ENCODE measurements at regions not wholly inside any gene's neighbourhood (a gene's known extent, or its start where the extent isn't known, plus 50 kb on each side); places are given as distances from the start of the nearest gene placed in this dataset.

DNA sequence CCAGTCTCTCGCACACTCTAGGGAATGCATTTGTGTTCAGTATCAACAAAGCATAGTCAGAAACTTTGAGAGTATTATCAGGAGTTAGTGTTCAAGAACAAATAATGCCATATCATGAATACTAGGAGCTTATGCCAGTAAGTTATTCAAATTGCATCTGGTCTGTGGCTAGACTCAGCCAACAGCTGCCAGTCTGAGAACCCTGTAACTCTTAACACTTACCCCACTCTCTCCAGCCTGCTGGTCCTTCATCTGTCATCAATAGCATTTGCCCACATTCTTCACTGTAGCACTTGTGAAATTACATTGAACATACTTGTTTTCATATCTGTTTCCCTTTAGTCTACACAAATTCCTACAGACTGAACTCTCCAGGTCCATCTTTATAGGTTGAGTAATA lies 1157.5 kb upstream of the RAG2 start:
- Histone ChIP-seq H3K27me3 (ENCODE audit: control insufficient read depth in 1 of 2, insufficient read depth in 2 of 2, low read length in 2 of 2) (no peaks in the 10 kb centered on the region), H2AFZ (ENCODE audit: low read length) (no peak overlapping the region), H4K20me1 (ENCODE audit: insufficient read depth, low read length) (no peaks in the 10 kb centered on the region), H3K27ac (ENCODE audit: extremely low read length, insufficient read depth, low read length) (no peak overlapping the region), H3K9me3 (ENCODE audit: low read length) (peaks cover 50% of the 10 kb centered on the region), H3K79me2 (ENCODE audit: insufficient read depth, low read length) (no peaks in the 10 kb centered on the region), H3K4me3 (replicated peaks in 1 of 3; ENCODE audit: insufficient read depth in 1 of 3, low read depth in 2 of 3, low read length in 3 of 3) (no peak overlapping the region), H3K4me2 (ENCODE audit: low read depth, low read length) (no peak overlapping the region), H3K36me3 (replicated peaks in 1 of 2; ENCODE audit: control insufficient read depth in 1 of 2, insufficient read depth in 2 of 2, low read length in 2 of 2) (no peaks in the 10 kb centered on the region), H3K4me1 (ENCODE audit: insufficient read depth, low read length) (no peaks in the 10 kb centered on the region), H3K9ac (ENCODE audit: insufficient read depth, low read depth, low read length) (no peak overlapping the region)
- POLR2A ChIA-PET = no interaction called here
- intact Hi-C loops (cut with micrococcal nuclease; ENCODE audit: unreplicated experiment) (no loop called here), in situ Hi-C loops (cut with HindIII; ENCODE audit: extremely low pct_ligation_motif_present, low pct_unique_long_range_greater_than_20kb) (no loop called here)
- WGBS (ENCODE audit: low lambda C conversion rate) = 0% methylated on average over 1 of the region's 1 CpG
- CTCF ChIA-PET (ENCODE audit: low intra/inter-chr PET ratio, low total read pairs) = no interaction called here
- no peak for DNase-seq (ENCODE audit: low spot score)
- TF ChIP-seq, protein P1, sequence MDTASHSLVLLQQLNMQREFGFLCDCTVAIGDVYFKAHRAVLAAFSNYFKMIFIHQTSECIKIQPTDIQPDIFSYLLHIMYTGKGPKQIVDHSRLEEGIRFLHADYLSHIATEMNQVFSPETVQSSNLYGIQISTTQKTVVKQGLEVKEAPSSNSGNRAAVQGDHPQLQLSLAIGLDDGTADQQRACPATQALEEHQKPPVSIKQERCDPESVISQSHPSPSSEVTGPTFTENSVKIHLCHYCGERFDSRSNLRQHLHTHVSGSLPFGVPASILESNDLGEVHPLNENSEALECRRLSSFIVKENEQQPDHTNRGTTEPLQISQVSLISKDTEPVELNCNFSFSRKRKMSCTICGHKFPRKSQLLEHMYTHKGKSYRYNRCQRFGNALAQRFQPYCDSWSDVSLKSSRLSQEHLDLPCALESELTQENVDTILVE (CRISPR knock-in tag; IDR thresholded peaks at IDR 0.05) = no peak
- BruUV-seq (replicated peaks) = no TSS peak
- no peak for FAIRE-seq
- ATAC-seq = no peak

- Histone ChIP-seq H3K4me1 (ENCODE audit: insufficient read depth, low read length) (no peaks in the 10 kb centered on the region), H3K9me3 (ENCODE audit: low read length) (peaks cover 20% of the 10 kb centered on the region; the same call in 1 of the 2 replicates), H3K9ac (ENCODE audit: insufficient read depth, low read depth, low read length) (no peak overlapping the region), H3K36me3 (replicated peaks in 1 of 2; ENCODE audit: control insufficient read depth in 1 of 2, insufficient read depth in 2 of 2, low read length in 2 of 2) (no peaks in the 10 kb centered on the region), H3K4me2 (ENCODE audit: low read depth, low read length) (no peak overlapping the region), H4K20me1 (ENCODE audit: insufficient read depth, low read length) (no peaks in the 10 kb centered on the region), H3K79me2 (ENCODE audit: insufficient read depth, low read length) (no peaks in the 10 kb centered on the region), H3K27ac (ENCODE audit: extremely low read length, insufficient read depth, low read length) (no peak overlapping the region), H3K4me3 (replicated peaks in 1 of 3; ENCODE audit: insufficient read depth in 1 of 3, low read depth in 2 of 3, low read length in 3 of 3) (no peak overlapping the region), H3K27me3 (ENCODE audit: control insufficient read depth in 1 of 2, insufficient read depth in 2 of 2, low read length in 2 of 2) (no peaks in the 10 kb centered on the region), H2AFZ (ENCODE audit: low read length) (no peak overlapping the region)
- FAIRE-seq (no peak), ATAC-seq (no peak), DNase-seq (ENCODE audit: low spot score) (no peak)
- POLR2A ChIA-PET = no interaction called here
- BruUV-seq (replicated peaks) = no TSS peak
- TF ChIP-seq GPBP1L1 (CRISPR knock-in tag; IDR thresholded peaks at IDR 0.05) (no peak), ZMYM4 (CRISPR knock-in tag; IDR thresholded peaks at IDR 0.05) (no peak), RXRB (CRISPR knock-in tag; IDR thresholded peaks at IDR 0.05; ENCODE audit: borderline replicate concordance) (no peak), IRF9 (CRISPR knock-in tag; IDR thresholded peaks at IDR 0.05; ENCODE audit: borderline replicate concordance) (no peak), ARID5B (CRISPR knock-in tag; IDR thresholded peaks at IDR 0.05) (no peak), GTF3A (CRISPR knock-in tag; conservative IDR thresholded peaks at IDR 0.05) (no peak), ZNF747 (CRISPR knock-in tag; IDR thresholded peaks at IDR 0.05; ENCODE audit: borderline replicate concordance) (no peak)
- CTCF ChIA-PET (ENCODE audit: low intra/inter-chr PET ratio, low total read pairs) = no interaction called here
- intact Hi-C loops (cut with micrococcal nuclease; ENCODE audit: unreplicated experiment) = no loop called here
- in situ Hi-C loops (cut with HindIII; ENCODE audit: extremely low pct_ligation_motif_present, low pct_unique_long_range_greater_than_20kb) = no loop called here
Measured at GRCh38 chr11:37748641-37749040, 1150.6 kb upstream of the RAG2 start.

Measured in HepG2 (cell line).